ENCODE measurements at regions not wholly inside any gene's neighbourhood (a gene's known extent, or its start where the extent isn't known, plus 50 kb on each side); places are given as distances from the start of the nearest gene placed in this dataset.
"Not testable (repeated sequence)": the region's sequence is repeated elsewhere in the genome, so short reads cannot be mapped to it uniquely, and the experiment has no call there.

- DNase-seq (ENCODE audit: low read depth in 2 of 2, low spot score in 1 of 2), result no peak
These were observed 114.3 kb downstream of the DLEU7 start for GRCh38 chr13:50729177-50729576.

GRCh38 chr13:50730496-50731351 is 112.8 kb downstream of the DLEU7 start:
- no peak for DNase-seq (ENCODE audit: low read depth in 2 of 2, low spot score in 1 of 2)

- no peak for DNase-seq (ENCODE audit: low read depth in 2 of 2, low spot score in 1 of 2)
These were observed 112.1 kb downstream of the DLEU7 start for GRCh38 chr13:50731400-50731799.

- DNase-seq (ENCODE audit: low read depth in 2 of 2, low spot score in 1 of 2), result no peak
These were observed 110.8 kb downstream of the DLEU7 start for GRCh38 chr13:50732712-50733111.

GRCh38 chr13:50733392-50733791 is 110.1 kb downstream of the DLEU7 start:
- DNase-seq (ENCODE audit: low read depth in 2 of 2, low spot score in 1 of 2), result no peak

- DNase-seq (ENCODE audit: low read depth in 2 of 2, low spot score in 1 of 2), result no peak
These were observed 108.4 kb downstream of the DLEU7 start for GRCh38 chr13:50735071-50735470.

GRCh38 chr13:50740052-50740741 is 103.3 kb downstream of the DLEU7 start:
- DNase-seq (ENCODE audit: low read depth in 2 of 2, low spot score in 1 of 2), result no peak

- DNase-seq (ENCODE audit: low read depth in 2 of 2, low spot score in 1 of 2), result no peak
These were observed 101.1 kb downstream of the DLEU7 start for GRCh38 chr13:50742353-50742752.

- no peak for DNase-seq (ENCODE audit: low read depth in 2 of 2, low spot score in 1 of 2)
These were observed 100.5 kb downstream of the DLEU7 start for GRCh38 chr13:50742968-50743367.

- no peak for DNase-seq (ENCODE audit: low read depth in 2 of 2, low spot score in 1 of 2)
These were observed 99.3 kb downstream of the DLEU7 start for GRCh38 chr13:50744116-50744660.

- no peak for DNase-seq (ENCODE audit: low read depth in 2 of 2, low spot score in 1 of 2)
These were observed 97.9 kb downstream of the DLEU7 start for GRCh38 chr13:50745542-50746115.

- DNase-seq (ENCODE audit: low read depth in 2 of 2, low spot score in 1 of 2), result no peak
These were observed 95.6 kb downstream of the DLEU7 start for GRCh38 chr13:50747737-50748350.

- DNase-seq (ENCODE audit: low read depth in 2 of 2, low spot score in 1 of 2), result not testable (repeated sequence)
These were observed 90.3 kb downstream of the DLEU7 start for GRCh38 chr13:50753221-50753620.

- DNase-seq (ENCODE audit: low read depth in 2 of 2, low spot score in 1 of 2), result not testable (repeated sequence)
These were observed 87.4 kb downstream of the DLEU7 start for GRCh38 chr13:50755862-50756685.

- DNase-seq (ENCODE audit: low read depth in 2 of 2, low spot score in 1 of 2), result no peak
These were observed 86.5 kb downstream of the DLEU7 start for GRCh38 chr13:50757008-50757407.

GRCh38 chr13:50758796-50759195 is 84.7 kb downstream of the DLEU7 start:
- DNase-seq (ENCODE audit: low read depth in 2 of 2, low spot score in 1 of 2), result no peak

GRCh38 chr13:50760751-50761150 is 82.7 kb downstream of the DLEU7 start:
- no peak for DNase-seq (ENCODE audit: low read depth in 2 of 2, low spot score in 1 of 2)

GRCh38 chr13:50761406-50761805 is 82.1 kb downstream of the DLEU7 start:
- DNase-seq (ENCODE audit: low read depth in 2 of 2, low spot score in 1 of 2), result no peak

GRCh38 chr13:50762969-50763567 is 80.4 kb downstream of the DLEU7 start:
- no peak for DNase-seq (ENCODE audit: low read depth in 2 of 2, low spot score in 1 of 2)

GRCh38 chr13:50766013-50766412 is 77.5 kb downstream of the DLEU7 start:
- DNase-seq (ENCODE audit: low read depth in 2 of 2, low spot score in 1 of 2), result no peak
